ENCODE measurements at regions not wholly inside any gene's neighbourhood (a gene's known extent, or its start where the extent isn't known, plus 50 kb on each side); places are given as distances from the start of the nearest gene placed in this dataset.

DNA sequence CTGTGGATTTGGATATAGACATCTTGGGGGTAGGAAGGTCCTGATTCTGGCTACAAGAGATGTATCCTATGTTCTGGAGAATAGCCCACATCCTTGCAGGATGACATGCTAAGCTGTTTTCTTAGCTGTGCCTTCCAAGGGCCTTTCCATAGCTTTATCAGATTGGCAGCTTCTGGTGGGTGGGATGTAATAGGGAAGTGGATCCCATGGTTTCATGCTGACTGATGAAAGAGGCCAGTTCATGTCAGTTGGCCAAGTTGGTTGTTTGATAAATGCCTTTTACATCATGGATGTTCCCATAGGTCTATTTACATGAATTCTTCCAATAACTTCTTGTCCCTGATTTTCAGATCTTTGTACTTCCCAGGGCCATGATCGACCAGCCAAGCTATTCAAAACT lies 169.1 kb upstream of the RMST start:
- WGBS (ENCODE audit: insufficient coverage, low lambda C conversion rate): 100% methylated on average over 1 of the region's 1 CpG
- no peak for DNase-seq
- Histone ChIP-seq H3K27me3 (ENCODE audit: control insufficient read depth, insufficient read depth, low read length) (no peaks in the 10 kb centered on the region), H3K36me3 (ENCODE audit: control insufficient read depth, insufficient read depth, low read length) (no peaks in the 10 kb centered on the region), H3K27ac (ENCODE audit: low read length) (no peak overlapping the region), H3K4me3 (ENCODE audit: low read length) (no peak overlapping the region), H3K4me1 (ENCODE audit: control insufficient read depth, insufficient read depth, low read length) (no peaks in the 10 kb centered on the region), H3K9me3 (ENCODE audit: control insufficient read depth, low read depth, low read length) (no peaks in the 10 kb centered on the region)

DNA sequence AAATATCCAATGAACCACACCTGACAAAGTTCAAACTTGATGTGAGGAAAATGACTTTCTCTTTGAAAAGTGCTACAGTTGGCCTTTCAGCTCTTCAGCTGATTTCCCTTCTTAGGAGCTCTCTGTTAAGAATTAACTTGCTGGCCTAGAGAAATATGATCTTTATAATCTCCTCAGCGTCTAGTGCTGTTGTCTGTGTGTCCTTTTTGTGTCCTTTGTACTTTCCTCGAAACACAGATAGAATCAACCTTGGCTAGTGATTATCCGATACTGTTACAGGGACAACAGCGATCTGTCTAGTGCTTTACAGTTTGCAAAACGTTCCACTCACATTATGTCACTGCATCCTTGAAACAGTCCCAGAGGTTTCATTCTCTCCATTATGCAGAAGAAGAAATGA lies 162.8 kb upstream of the RMST start:
- no peak overlapping the region for H3K4me3 ChIP-seq (ENCODE audit: low read length)
- H3K4me1 ChIP-seq (ENCODE audit: control insufficient read depth, insufficient read depth, low read length): peaks cover 29% of the 10 kb centered on the region
- DNase-seq: peak; percentile 57 to 79
- no peaks in the 10 kb centered on the region for H3K36me3 ChIP-seq (ENCODE audit: control insufficient read depth, insufficient read depth, low read length)
- 40% methylated on average over 1 of the region's 5 CpGs for WGBS (ENCODE audit: insufficient coverage, low lambda C conversion rate)
- peak overlapping the region; percentile 68 for H3K27ac ChIP-seq (ENCODE audit: low read length)
- H3K9me3 ChIP-seq (ENCODE audit: control insufficient read depth, low read depth, low read length): no peaks in the 10 kb centered on the region
- no peaks in the 10 kb centered on the region for H3K27me3 ChIP-seq (ENCODE audit: control insufficient read depth, insufficient read depth, low read length)

DNA sequence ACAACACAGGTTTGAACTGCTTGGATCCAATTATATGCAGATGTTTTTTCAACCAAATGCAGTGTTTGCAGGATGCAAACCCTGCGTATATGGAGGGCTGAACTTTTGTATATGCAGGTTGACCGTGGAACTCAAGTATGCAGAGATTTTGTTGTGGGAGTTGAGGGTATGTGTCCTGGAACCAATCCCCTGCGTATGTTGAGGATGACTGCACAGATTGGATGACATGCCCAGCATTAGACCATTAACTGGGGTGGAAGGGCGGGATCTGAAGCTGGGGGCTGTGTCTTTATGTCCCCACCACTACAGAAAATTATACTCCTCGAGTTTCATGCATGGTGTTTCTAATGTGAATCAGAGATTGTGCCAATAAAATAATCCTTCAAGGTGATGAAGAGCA lies 162.2 kb upstream of the RMST start:
- Histone ChIP-seq H3K36me3 (ENCODE audit: control insufficient read depth, insufficient read depth, low read length) (no peaks in the 10 kb centered on the region), H3K27me3 (ENCODE audit: control insufficient read depth, insufficient read depth, low read length) (no peaks in the 10 kb centered on the region), H3K27ac (ENCODE audit: low read length) (peak overlapping the region; percentile 68), H3K4me3 (ENCODE audit: low read length) (no peak overlapping the region), H3K4me1 (ENCODE audit: control insufficient read depth, insufficient read depth, low read length) (peaks cover 29% of the 10 kb centered on the region), H3K9me3 (ENCODE audit: control insufficient read depth, low read depth, low read length) (no peaks in the 10 kb centered on the region)
- DNase-seq: peak in 1 of 2 donors; percentile 13
- no CpG with 5 or more reads among the region's 5 CpGs for WGBS (ENCODE audit: insufficient coverage, low lambda C conversion rate)

DNA sequence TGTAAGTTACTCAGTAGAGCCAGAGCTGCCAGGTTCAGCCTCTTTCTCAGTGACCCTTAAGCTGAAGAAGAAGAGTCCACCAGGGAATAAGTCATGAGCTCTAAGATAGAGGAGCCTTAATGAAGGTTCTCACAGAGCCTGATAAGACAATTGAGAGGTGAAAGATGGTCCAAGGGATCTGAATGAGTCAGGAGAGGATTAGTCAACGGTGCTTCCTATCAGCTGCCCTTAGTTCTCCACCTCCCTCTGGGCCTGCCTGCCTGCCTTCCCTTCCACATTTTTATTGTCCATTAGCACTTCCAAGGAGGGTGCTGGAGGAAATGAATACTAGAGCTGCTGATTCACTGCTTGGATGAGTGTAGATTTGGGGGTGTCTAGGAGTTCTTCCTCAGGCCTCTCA lies 161.7 kb upstream of the RMST start:
- Histone ChIP-seq H3K27ac (ENCODE audit: low read length) (peak overlapping the region; percentile 68), H3K27me3 (ENCODE audit: control insufficient read depth, insufficient read depth, low read length) (no peaks in the 10 kb centered on the region), H3K9me3 (ENCODE audit: control insufficient read depth, low read depth, low read length) (no peaks in the 10 kb centered on the region), H3K4me1 (ENCODE audit: control insufficient read depth, insufficient read depth, low read length) (peaks cover 29% of the 10 kb centered on the region), H3K4me3 (ENCODE audit: low read length) (no peak overlapping the region), H3K36me3 (ENCODE audit: control insufficient read depth, insufficient read depth, low read length) (no peaks in the 10 kb centered on the region)
- peak; percentile 54 to 73 for DNase-seq
- no CpG with 5 or more reads among the region's 1 CpG for WGBS (ENCODE audit: insufficient coverage, low lambda C conversion rate)

DNA sequence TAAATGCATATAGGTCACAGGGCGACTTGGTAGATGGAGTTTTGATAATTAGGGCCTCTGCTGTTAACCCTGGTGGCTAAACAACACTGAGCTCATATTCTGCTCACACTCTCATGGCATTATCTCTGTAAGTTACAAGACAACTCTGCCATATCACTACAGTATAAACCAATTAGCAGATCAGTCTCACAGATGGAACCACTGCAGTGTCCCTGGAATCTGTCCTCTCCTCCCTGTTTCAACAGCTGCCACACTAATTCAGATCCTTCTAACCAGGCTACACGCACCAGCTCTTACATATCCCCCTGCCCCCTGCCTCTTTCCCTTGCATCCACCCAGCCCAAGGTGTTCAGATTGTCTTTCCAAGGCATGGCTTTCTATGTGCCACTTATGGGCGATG lies 161.0 kb upstream of the RMST start:
- WGBS (ENCODE audit: insufficient coverage, low lambda C conversion rate): no CpG with 5 or more reads among the region's 3 CpGs
- H3K9me3 ChIP-seq (ENCODE audit: control insufficient read depth, low read depth, low read length): no peaks in the 10 kb centered on the region
- H3K4me1 ChIP-seq (ENCODE audit: control insufficient read depth, insufficient read depth, low read length): peaks cover 29% of the 10 kb centered on the region
- no peaks in the 10 kb centered on the region for H3K36me3 ChIP-seq (ENCODE audit: control insufficient read depth, insufficient read depth, low read length)
- no peak overlapping the region for H3K4me3 ChIP-seq (ENCODE audit: low read length)
- peak overlapping the region; percentile 68 for H3K27ac ChIP-seq (ENCODE audit: low read length)
- H3K27me3 ChIP-seq (ENCODE audit: control insufficient read depth, insufficient read depth, low read length): no peaks in the 10 kb centered on the region
- peak in 1 of 2 donors; percentile 11 for DNase-seq

DNA sequence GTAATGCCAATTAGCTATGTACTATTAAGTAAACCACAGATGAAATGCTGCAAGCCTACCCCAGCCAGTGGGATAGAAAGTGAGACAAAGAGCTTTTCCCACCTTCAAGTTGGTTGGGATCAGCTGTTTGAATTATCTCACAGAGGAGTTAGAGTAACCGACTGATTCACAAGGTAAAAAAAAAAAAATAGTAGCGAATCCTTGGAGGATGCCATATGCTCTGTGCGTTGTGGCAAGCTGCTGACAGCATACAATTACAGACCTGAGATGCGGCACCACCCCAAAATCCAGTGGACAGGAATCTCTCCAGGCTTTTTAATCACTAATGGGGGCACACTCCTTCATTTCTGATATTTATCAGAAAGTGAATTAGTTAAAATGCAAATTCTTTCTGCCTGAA lies 157.0 kb upstream of the RMST start:
- H3K9me3 ChIP-seq (ENCODE audit: control insufficient read depth, low read depth, low read length): no peaks in the 10 kb centered on the region
- DNase-seq: no peak
- no CpG with 5 or more reads among the region's 4 CpGs for WGBS (ENCODE audit: insufficient coverage, low lambda C conversion rate)
- H3K4me1 ChIP-seq (ENCODE audit: control insufficient read depth, insufficient read depth, low read length): peaks cover 14% of the 10 kb centered on the region
- no peaks in the 10 kb centered on the region for H3K27me3 ChIP-seq (ENCODE audit: control insufficient read depth, insufficient read depth, low read length)
- no peak overlapping the region for H3K27ac ChIP-seq (ENCODE audit: low read length)
- H3K4me3 ChIP-seq (ENCODE audit: low read length): no peak overlapping the region
- no peaks in the 10 kb centered on the region for H3K36me3 ChIP-seq (ENCODE audit: control insufficient read depth, insufficient read depth, low read length)

DNA sequence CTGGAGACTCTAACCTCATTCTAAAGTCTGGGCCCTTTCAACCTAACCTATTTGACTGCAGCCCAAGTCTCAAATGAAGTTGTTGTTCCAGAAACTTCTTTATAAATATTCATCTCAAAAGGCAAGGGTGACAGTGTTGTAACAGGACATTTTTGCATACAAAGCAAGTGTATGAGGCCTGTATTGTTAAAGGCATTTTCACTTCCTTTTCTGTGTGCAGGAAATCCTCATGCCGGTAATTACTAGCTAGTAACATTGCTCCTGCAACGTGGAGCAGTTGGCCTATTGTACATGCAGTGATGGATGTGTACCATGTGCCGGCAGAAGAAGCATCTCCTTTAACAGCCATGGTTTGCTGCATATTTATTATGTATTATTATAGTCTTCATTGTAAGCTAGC lies 156.5 kb upstream of the RMST start:
- WGBS (ENCODE audit: insufficient coverage, low lambda C conversion rate): no CpG with 5 or more reads among the region's 3 CpGs
- H3K4me1 ChIP-seq (ENCODE audit: control insufficient read depth, insufficient read depth, low read length): peaks cover 10% of the 10 kb centered on the region
- no peaks in the 10 kb centered on the region for H3K9me3 ChIP-seq (ENCODE audit: control insufficient read depth, low read depth, low read length)
- no peak for DNase-seq
- no peaks in the 10 kb centered on the region for H3K36me3 ChIP-seq (ENCODE audit: control insufficient read depth, insufficient read depth, low read length)
- no peak overlapping the region for H3K27ac ChIP-seq (ENCODE audit: low read length)
- no peaks in the 10 kb centered on the region for H3K27me3 ChIP-seq (ENCODE audit: control insufficient read depth, insufficient read depth, low read length)
- H3K4me3 ChIP-seq (ENCODE audit: low read length): no peak overlapping the region

DNA sequence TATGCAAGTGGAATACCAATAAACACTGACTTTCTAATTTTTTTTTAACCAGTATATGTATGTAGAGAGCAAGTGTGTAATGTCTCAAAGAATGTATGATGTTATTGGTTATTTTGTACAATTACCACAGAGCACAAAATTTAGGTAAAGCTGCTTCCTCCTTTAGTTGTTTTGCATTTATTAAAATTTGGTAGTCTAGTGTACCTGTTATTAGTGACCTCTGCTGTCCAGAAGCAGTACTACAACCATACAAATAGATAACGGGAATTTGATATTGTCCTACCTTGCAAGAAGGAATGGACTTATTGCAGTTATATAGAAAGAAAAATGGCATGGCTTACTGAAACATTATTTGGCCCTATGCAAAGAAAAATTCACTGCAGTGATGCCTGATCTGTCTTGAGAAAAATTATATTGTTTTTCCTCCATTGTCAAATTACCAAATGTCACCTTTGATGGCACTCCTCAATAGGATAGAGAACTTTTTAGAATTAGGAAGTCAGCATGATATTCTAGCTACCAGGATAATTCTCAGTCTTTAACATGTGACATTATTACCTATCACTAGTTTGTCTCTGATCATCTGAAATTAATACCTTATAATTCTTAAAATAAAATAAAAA lies 153.9 kb upstream of the RMST start:
- peak; percentile 20 to 33 for DNase-seq
- Histone ChIP-seq H3K36me3 (ENCODE audit: control insufficient read depth, insufficient read depth, low read length) (no peaks in the 10 kb centered on the region), H3K4me3 (ENCODE audit: low read length) (no peak overlapping the region), H3K27ac (ENCODE audit: low read length) (no peak overlapping the region), H3K27me3 (ENCODE audit: control insufficient read depth, insufficient read depth, low read length) (no peaks in the 10 kb centered on the region), H3K4me1 (ENCODE audit: control insufficient read depth, insufficient read depth, low read length) (no peaks in the 10 kb centered on the region), H3K9me3 (ENCODE audit: control insufficient read depth, low read depth, low read length) (no peaks in the 10 kb centered on the region)
- 29% methylated on average over 1 of the region's 1 CpG for WGBS (ENCODE audit: insufficient coverage, low lambda C conversion rate)

DNA sequence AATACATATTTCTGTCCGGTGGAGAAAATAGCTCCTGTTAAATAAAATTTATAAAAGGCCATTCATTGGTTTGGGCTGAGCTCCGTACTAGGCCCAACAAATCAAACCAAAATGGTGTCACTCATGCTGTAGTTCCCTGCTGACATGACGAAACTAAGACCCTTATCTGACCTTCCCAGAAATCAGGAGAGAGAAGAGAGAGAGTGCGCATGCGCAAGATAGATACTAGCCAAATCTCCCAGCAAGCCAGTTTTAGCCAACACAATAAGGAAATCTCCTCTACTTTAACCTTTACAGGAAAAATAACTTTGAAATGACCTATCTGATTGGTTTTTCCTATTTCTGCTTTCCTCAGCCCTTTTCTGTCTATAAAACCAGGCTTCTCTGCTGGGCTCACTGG lies 152.7 kb upstream of the RMST start:
- no peak for DNase-seq
- Histone ChIP-seq H3K27ac (ENCODE audit: low read length) (no peak overlapping the region), H3K9me3 (ENCODE audit: control insufficient read depth, low read depth, low read length) (no peaks in the 10 kb centered on the region), H3K4me3 (ENCODE audit: low read length) (no peak overlapping the region), H3K4me1 (ENCODE audit: control insufficient read depth, insufficient read depth, low read length) (no peaks in the 10 kb centered on the region), H3K36me3 (ENCODE audit: control insufficient read depth, insufficient read depth, low read length) (no peaks in the 10 kb centered on the region), H3K27me3 (ENCODE audit: control insufficient read depth, insufficient read depth, low read length) (no peaks in the 10 kb centered on the region)
- WGBS (ENCODE audit: insufficient coverage, low lambda C conversion rate): 92% methylated on average over 2 of the region's 5 CpGs

DNA sequence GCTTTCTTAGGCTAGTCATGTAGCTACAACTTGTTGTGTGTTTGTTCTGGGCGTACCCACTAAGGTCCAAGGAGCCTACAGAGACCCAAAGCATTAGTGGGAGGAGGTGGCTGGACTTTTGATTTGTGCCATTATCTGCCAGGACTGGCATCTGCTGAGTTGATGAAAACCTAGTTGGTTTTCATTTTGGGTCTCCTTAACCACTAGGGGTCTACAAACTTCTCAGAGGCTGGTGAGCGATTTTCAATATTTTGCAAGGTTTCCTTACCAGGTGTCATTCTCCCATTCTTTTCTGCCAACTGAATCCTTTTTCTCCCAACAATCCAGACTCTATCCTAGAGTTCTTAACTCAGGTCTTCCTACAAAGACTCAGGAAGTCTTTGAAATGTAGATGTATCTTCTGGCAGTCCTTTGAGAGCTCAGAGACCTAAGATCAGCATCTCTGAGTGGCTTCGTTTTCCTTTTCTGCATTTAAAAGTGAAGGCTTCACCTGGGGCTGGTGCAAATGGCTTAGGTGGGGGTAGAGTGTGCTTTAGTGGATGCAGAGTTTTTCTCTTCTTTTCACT lies 150.0 kb upstream of the RMST start:
- no peaks in the 10 kb centered on the region for H3K36me3 ChIP-seq (ENCODE audit: control insufficient read depth, insufficient read depth, low read length)
- no peaks in the 10 kb centered on the region for H3K9me3 ChIP-seq (ENCODE audit: control insufficient read depth, low read depth, low read length)
- no peak for DNase-seq
- WGBS (ENCODE audit: insufficient coverage, low lambda C conversion rate): 33% methylated on average over 1 of the region's 3 CpGs
- H3K4me3 ChIP-seq (ENCODE audit: low read length): no peak overlapping the region
- H3K27ac ChIP-seq (ENCODE audit: low read length): no peak overlapping the region
- no peaks in the 10 kb centered on the region for H3K27me3 ChIP-seq (ENCODE audit: control insufficient read depth, insufficient read depth, low read length)
- H3K4me1 ChIP-seq (ENCODE audit: control insufficient read depth, insufficient read depth, low read length): no peaks in the 10 kb centered on the region

Data from large intestine (tissue), 3 donors.